Ovary (tissue), 7 donors: ENCODE measurements at regions not wholly inside any gene's neighbourhood (a gene's known extent, or its start where the extent isn't known, plus 50 kb on each side); places are given as distances from the start of the nearest gene placed in this dataset.
"Not testable (repeated sequence)": the region's sequence is repeated elsewhere in the genome, so short reads cannot be mapped to it uniquely, and the experiment has no call there.

Source experiments
- DNase-seq, 5 donors: peaks; one replicate each; pipeline ENCODE4 v3.0.0-alpha.2; 2019 to 2020
- H3K27ac ChIP-seq, 2 donors: fragments of 200-600 bp; one replicate each; pipeline versions ENCODE4 v1.5.1 to v1.8.0; 2019 to 2022
- H3K27me3 ChIP-seq: fragments of 200-600 bp; one replicate; pipeline ENCODE4 v1.8.0; 2022
- H3K36me3 ChIP-seq: fragments of 200-600 bp; sonication (generic); one replicate; pipeline ENCODE4 v1.5.1; 2019
- H3K4me1 ChIP-seq: one replicate; pipeline ENCODE4 v1.8.1; 2013; ENCODE audit warnings: mild to moderate bottlenecking, moderate library complexity; ENCODE audit not compliant: insufficient read depth
- H3K4me3 ChIP-seq: fragments of 200-600 bp; sonication (generic); one replicate; pipeline ENCODE4 v1.5.1; 2017
- H3K9me3 ChIP-seq, 2 donors: fragments of 200-600 bp in 1 of 2; sonication (generic) in 1 of 2; one replicate each; pipeline versions ENCODE4 v1.5.1 to v1.8.1; 2013 to 2019; ENCODE audit warnings: mild to moderate bottlenecking in 1 of 2, moderate library complexity in 1 of 2
- CTCF ChIP-seq, 3 donors: fragments of 450-650 bp in 2 of 3; fragments of 200-600 bp in 1 of 3; IDR thresholded peaks; one replicate each; pipeline versions ENCODE4 v1.5.1 to v1.8.0; 2016 to 2022; ENCODE audit warnings: antibody characterized with exemption in 3 of 3, mild to moderate bottlenecking in 1 of 3
- EP300 ChIP-seq: sonication (generic); formaldehyde crosslinking; IDR thresholded peaks from one replicate; pipeline ENCODE4 v1.6.1; 2017; ENCODE audit warnings: antibody characterized with exemption
- POLR2A ChIP-seq: fragments of 450-650 bp; IDR thresholded peaks from one replicate; pipeline ENCODE4 v1.6.1; 2017; ENCODE audit warnings: antibody characterized with exemption, mild to moderate bottlenecking, moderate library complexity
- WGBS, 3 donors: extraction: QIAGEN DNeasy Blood & Tissue Kit in 1 of 3; methylation state at CpG; one replicate each; pipeline versions ENCODE4 v1.1.5 to v1.1.7; 2013 to 2017; 5-methylcytosine and 5-hydroxymethylcytosine counted together
- intact Hi-C, 4 donors: fragments of 100-400 bp; cut with DNase I; formaldehyde crosslinking; loops; one replicate each; pipeline versions ENCODE4 v1.11.0 to v1.15.1; 2022 to 2023
- donor health status: DM: no; HTN: no; CAD: no; lungs with moderate emphysema.
- donor health status: DM: no; HTN: no; CAD: no.
- donor health status: Bipolar disorder and iron deficiency.
- donor health status: DM: no; HTN: no; CAD: no.
- donor health status: DM: yes; HTN: yes; CAD: no.

GRCh38 chr16:52914428-52914827, 138.3 kb downstream of the CHD9NB start:
- no peak for DNase-seq
- no peaks in the 10 kb centered on the region for H3K27me3 ChIP-seq
- intact Hi-C loops: loop anchor here in 2 of 4 donors (10.0 kb wide), 1 partner anchor 720 kb away; no protein-coding TSS in a partner anchor
- H3K4me1 ChIP-seq: no peaks in the 10 kb centered on the region
- no peak overlapping the region for H3K27ac ChIP-seq
- H3K36me3 ChIP-seq: no peaks in the 10 kb centered on the region
- WGBS, 3 donors: 64 to 79% (median 69%) methylated on average over 2 of the region's 2 CpGs
- no peaks in the 10 kb centered on the region for H3K9me3 ChIP-seq
- TF ChIP-seq CTCF (IDR thresholded peaks at IDR 0.05) (no peak), POLR2A (no peak), EP300 (no peak)
- H3K4me3 ChIP-seq: no peak overlapping the region

GRCh38 chr16:52912565-52913173, 140.0 kb downstream of the CHD9NB start:
- Histone ChIP-seq H3K4me1 (no peaks in the 10 kb centered on the region), H3K27me3 (no peaks in the 10 kb centered on the region), H3K36me3 (no peaks in the 10 kb centered on the region), H3K27ac (no peak overlapping the region), H3K4me3 (no peak overlapping the region), H3K9me3 (no peaks in the 10 kb centered on the region)
- WGBS, 3 donors: 8 to 12% (median 11%) methylated on average over 7 of the region's 7 CpGs
- DNase-seq: peak in 3 of 5 donors; percentile 23 to 50 (median 41)
- TF ChIP-seq POLR2A (no peak), CTCF (IDR thresholded peaks at IDR 0.05) (peak in 1 of 3 donors; percentile 45), EP300 (no peak)
- intact Hi-C loops: loop anchor here in 2 of 4 donors (10.0 kb wide), 1 partner anchor 718 kb away; no protein-coding TSS in a partner anchor

- H3K9me3 ChIP-seq, H3K27ac ChIP-seq, H3K4me3 ChIP-seq, H3K27me3 ChIP-seq, H3K4me1 ChIP-seq, H3K36me3 ChIP-seq, intact Hi-C loops, DNase-seq: not testable (repeated sequence)
- 84 to 90% (median 85%) methylated on average over 6 of the region's 6 CpGs for WGBS, 3 donors
Observed at GRCh38 chr16:52908057-52908456, 144.6 kb downstream of the CHD9NB start.

- no peak for DNase-seq
- H3K27me3 ChIP-seq: no peaks in the 10 kb centered on the region
- no peaks in the 10 kb centered on the region for H3K9me3 ChIP-seq
- H3K36me3 ChIP-seq: no peaks in the 10 kb centered on the region
- intact Hi-C loops: no loop called here
- WGBS, 3 donors: 57 to 67% (median 59%) methylated on average over 3 of the region's 3 CpGs
- no peak for TF ChIP-seq POLR2A
- no peak for TF ChIP-seq CTCF (IDR thresholded peaks at IDR 0.05)
- no peak for TF ChIP-seq EP300
- no peaks in the 10 kb centered on the region for H3K4me1 ChIP-seq
- no peak overlapping the region for H3K4me3 ChIP-seq
- no peak overlapping the region for H3K27ac ChIP-seq
Observed at GRCh38 chr16:52906281-52906680, 146.4 kb downstream of the CHD9NB start.

- H3K4me3 ChIP-seq: no peak overlapping the region
- DNase-seq: no peak
- 68 to 77% (median 72%) methylated on average over 5 of the region's 5 CpGs for WGBS, 3 donors
- intact Hi-C loops: no loop called here
- no peaks in the 10 kb centered on the region for H3K36me3 ChIP-seq
- H3K4me1 ChIP-seq: no peaks in the 10 kb centered on the region
- no peak overlapping the region for H3K27ac ChIP-seq
- H3K27me3 ChIP-seq: no peaks in the 10 kb centered on the region
- TF ChIP-seq EP300 (no peak), CTCF (IDR thresholded peaks at IDR 0.05) (no peak), POLR2A (no peak)
- no peaks in the 10 kb centered on the region for H3K9me3 ChIP-seq
Observed at GRCh38 chr16:52896478-52897164, 156.1 kb downstream of the CHD9NB start.
